ENCODE measurements at regions not wholly inside any gene's neighbourhood (a gene's known extent, or its start where the extent isn't known, plus 50 kb on each side); places are given as distances from the start of the nearest gene placed in this dataset.

DNA sequence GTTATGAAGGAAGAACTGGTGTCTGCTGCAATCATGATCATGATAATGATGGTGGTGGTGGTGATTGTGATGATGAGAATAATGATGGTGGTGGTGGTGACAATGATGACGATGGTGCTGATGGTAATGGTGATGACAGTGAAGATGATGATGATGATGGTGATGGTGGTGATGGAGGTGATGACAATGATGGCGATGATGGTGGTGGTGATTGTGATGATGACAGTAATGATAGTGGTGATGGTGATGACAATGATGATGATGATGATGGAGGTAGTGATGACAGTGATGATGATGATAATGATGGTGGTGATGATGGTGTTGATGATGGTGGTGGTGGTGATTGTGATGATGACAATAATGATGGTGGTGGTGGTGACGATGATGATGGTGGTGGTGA lies 52.8 kb upstream of the ANO1 start (continued):
- TF ChIP-seq, protein P1, sequence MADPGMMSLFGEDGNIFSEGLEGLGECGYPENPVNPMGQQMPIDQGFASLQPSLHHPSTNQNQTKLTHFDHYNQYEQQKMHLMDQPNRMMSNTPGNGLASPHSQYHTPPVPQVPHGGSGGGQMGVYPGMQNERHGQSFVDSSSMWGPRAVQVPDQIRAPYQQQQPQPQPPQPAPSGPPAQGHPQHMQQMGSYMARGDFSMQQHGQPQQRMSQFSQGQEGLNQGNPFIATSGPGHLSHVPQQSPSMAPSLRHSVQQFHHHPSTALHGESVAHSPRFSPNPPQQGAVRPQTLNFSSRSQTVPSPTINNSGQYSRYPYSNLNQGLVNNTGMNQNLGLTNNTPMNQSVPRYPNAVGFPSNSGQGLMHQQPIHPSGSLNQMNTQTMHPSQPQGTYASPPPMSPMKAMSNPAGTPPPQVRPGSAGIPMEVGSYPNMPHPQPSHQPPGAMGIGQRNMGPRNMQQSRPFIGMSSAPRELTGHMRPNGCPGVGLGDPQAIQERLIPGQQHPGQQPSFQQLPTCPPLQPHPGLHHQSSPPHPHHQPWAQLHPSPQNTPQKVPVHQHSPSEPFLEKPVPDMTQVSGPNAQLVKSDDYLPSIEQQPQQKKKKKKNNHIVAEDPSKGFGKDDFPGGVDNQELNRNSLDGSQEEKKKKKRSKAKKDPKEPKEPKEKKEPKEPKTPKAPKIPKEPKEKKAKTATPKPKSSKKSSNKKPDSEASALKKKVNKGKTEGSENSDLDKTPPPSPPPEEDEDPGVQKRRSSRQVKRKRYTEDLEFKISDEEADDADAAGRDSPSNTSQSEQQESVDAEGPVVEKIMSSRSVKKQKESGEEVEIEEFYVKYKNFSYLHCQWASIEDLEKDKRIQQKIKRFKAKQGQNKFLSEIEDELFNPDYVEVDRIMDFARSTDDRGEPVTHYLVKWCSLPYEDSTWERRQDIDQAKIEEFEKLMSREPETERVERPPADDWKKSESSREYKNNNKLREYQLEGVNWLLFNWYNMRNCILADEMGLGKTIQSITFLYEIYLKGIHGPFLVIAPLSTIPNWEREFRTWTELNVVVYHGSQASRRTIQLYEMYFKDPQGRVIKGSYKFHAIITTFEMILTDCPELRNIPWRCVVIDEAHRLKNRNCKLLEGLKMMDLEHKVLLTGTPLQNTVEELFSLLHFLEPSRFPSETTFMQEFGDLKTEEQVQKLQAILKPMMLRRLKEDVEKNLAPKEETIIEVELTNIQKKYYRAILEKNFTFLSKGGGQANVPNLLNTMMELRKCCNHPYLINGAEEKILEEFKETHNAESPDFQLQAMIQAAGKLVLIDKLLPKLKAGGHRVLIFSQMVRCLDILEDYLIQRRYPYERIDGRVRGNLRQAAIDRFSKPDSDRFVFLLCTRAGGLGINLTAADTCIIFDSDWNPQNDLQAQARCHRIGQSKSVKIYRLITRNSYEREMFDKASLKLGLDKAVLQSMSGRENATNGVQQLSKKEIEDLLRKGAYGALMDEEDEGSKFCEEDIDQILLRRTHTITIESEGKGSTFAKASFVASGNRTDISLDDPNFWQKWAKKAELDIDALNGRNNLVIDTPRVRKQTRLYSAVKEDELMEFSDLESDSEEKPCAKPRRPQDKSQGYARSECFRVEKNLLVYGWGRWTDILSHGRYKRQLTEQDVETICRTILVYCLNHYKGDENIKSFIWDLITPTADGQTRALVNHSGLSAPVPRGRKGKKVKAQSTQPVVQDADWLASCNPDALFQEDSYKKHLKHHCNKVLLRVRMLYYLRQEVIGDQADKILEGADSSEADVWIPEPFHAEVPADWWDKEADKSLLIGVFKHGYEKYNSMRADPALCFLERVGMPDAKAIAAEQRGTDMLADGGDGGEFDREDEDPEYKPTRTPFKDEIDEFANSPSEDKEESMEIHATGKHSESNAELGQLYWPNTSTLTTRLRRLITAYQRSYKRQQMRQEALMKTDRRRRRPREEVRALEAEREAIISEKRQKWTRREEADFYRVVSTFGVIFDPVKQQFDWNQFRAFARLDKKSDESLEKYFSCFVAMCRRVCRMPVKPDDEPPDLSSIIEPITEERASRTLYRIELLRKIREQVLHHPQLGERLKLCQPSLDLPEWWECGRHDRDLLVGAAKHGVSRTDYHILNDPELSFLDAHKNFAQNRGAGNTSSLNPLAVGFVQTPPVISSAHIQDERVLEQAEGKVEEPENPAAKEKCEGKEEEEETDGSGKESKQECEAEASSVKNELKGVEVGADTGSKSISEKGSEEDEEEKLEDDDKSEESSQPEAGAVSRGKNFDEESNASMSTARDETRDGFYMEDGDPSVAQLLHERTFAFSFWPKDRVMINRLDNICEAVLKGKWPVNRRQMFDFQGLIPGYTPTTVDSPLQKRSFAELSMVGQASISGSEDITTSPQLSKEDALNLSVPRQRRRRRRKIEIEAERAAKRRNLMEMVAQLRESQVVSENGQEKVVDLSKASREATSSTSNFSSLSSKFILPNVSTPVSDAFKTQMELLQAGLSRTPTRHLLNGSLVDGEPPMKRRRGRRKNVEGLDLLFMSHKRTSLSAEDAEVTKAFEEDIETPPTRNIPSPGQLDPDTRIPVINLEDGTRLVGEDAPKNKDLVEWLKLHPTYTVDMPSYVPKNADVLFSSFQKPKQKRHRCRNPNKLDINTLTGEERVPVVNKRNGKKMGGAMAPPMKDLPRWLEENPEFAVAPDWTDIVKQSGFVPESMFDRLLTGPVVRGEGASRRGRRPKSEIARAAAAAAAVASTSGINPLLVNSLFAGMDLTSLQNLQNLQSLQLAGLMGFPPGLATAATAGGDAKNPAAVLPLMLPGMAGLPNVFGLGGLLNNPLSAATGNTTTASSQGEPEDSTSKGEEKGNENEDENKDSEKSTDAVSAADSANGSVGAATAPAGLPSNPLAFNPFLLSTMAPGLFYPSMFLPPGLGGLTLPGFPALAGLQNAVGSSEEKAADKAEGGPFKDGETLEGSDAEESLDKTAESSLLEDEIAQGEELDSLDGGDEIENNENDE (IDR thresholded peaks at IDR 0.05; ENCODE audit: insufficient replicate concordance, low read length), result no peak
- no peak for TF ChIP-seq BACH1 (IDR thresholded peaks at IDR 0.05; ENCODE audit: low read length)
- no peak for TF ChIP-seq SIN3A (conservative IDR thresholded peaks at IDR 0.05 in 1 of 2, IDR thresholded peaks at IDR 0.05 in 1 of 2; ENCODE audit: low read depth in 1 of 2, low read length in 2 of 2)
- TF ChIP-seq POLR2AphosphoS5 (IDR thresholded peaks at IDR 0.05; ENCODE audit: low read depth, low read length), result no peak
- TF ChIP-seq YY1 (IDR thresholded peaks at IDR 0.05; ENCODE audit: low read depth, low read length), result no peak
- TF ChIP-seq, protein P2, sequence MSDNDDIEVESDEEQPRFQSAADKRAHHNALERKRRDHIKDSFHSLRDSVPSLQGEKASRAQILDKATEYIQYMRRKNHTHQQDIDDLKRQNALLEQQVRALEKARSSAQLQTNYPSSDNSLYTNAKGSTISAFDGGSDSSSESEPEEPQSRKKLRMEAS (IDR thresholded peaks at IDR 0.05), result no peak
- TF ChIP-seq SIX5 (IDR thresholded peaks at IDR 0.05; ENCODE audit: low read depth, low read length), result no peak
- no peak for TF ChIP-seq KDM4A (IDR thresholded peaks at IDR 0.05; ENCODE audit: low read depth, low read length, severe bottlenecking)
- no peak for TF ChIP-seq SRF (IDR thresholded peaks at IDR 0.05; ENCODE audit: low read depth, low read length)
- no peak for TF ChIP-seq KDM1A (IDR thresholded peaks at IDR 0.05; ENCODE audit: borderline replicate concordance, low read length)
- no peak for TF ChIP-seq CHD1 (IDR thresholded peaks at IDR 0.05; ENCODE audit: low read depth, low read length)
- TF ChIP-seq CREB1 (IDR thresholded peaks at IDR 0.05), result no peak
- TF ChIP-seq FOSL1 (IDR thresholded peaks at IDR 0.05; ENCODE audit: insufficient read depth, low read depth, low read length), result no peak
